ENCODE measurements at regions not wholly inside any gene's neighbourhood (a gene's known extent, or its start where the extent isn't known, plus 50 kb on each side); places are given as distances from the start of the nearest gene placed in this dataset.

GRCh38 chr1:229093238-229093540, 177.7 kb upstream of the RAB4A start:
- TF ChIP-seq CTCF (IDR thresholded peaks at IDR 0.05): no peak
- H3K36me3 Mint-ChIP-seq: no peaks in the 10 kb centered on the region

GRCh38 chr1:229093609-229094336, 177.1 kb upstream of the RAB4A start:
- no peaks in the 10 kb centered on the region for H3K79me2 ChIP-seq (ENCODE audit: insufficient read depth, low read length)
- Mint-ChIP-seq H3K36me3 (no peaks in the 10 kb centered on the region), H3K4me1 (no peaks in the 10 kb centered on the region), H3K27ac (no peak overlapping the region), H3K27me3 (ENCODE audit: low read depth in 3 of 3) (peaks cover 0 to 2% (median 0%) of the 10 kb centered on the region in 3 donors), H3K4me3 (no peak overlapping the region), H3K9me3 (peaks cover 0 to 10% (median 5%) of the 10 kb centered on the region in 7 donors)
- TF ChIP-seq CTCF (IDR thresholded peaks at IDR 0.05): no peak
- 100% methylated on average over 2 of the region's 5 CpGs for WGBS (ENCODE audit: insufficient coverage)
- no peaks in the 10 kb centered on the region for H3K27me3 ChIP-seq (ENCODE audit: control insufficient read depth in 2 of 2, insufficient read depth in 2 of 2, low read length in 2 of 2)
- no peaks in the 10 kb centered on the region for H4K20me1 ChIP-seq (ENCODE audit: insufficient read depth, low read length)
- H3K36me3 ChIP-seq (replicated peaks in 1 of 2; ENCODE audit: control insufficient read depth in 1 of 2, insufficient read depth in 2 of 2, low read length in 2 of 2): no peaks in the 10 kb centered on the region
- H2AFZ ChIP-seq (ENCODE audit: insufficient read depth, low read depth, low read length, poor library complexity, severe bottlenecking): no peak overlapping the region
- H3K27ac ChIP-seq (ENCODE audit: low read depth in 1 of 2, low read length in 2 of 2): no peak overlapping the region
- no peak overlapping the region for H3K4me3 ChIP-seq (replicated peaks in 1 of 3; ENCODE audit: low read depth in 2 of 3, low read length in 3 of 3)
- DNase-seq: no peak
- no peak overlapping the region for H3K9ac ChIP-seq (ENCODE audit: insufficient read depth, low read length, poor library complexity, severe bottlenecking)
- intact Hi-C loops (cut with micrococcal nuclease): no loop called here
- H3K4me1 ChIP-seq (ENCODE audit: control insufficient read depth in 1 of 2, insufficient read depth in 2 of 2, low read length in 2 of 2): no peaks in the 10 kb centered on the region
- H3K9me3 ChIP-seq (replicated peaks in 1 of 2; ENCODE audit: control insufficient read depth in 1 of 2, insufficient read depth in 1 of 2, low read length in 2 of 2): peaks cover 0 to 6% of the 10 kb centered on the region in 2 donors
- H3K4me2 ChIP-seq (replicated peaks; ENCODE audit: extremely low read depth, low read length, poor library complexity, severe bottlenecking): no peak overlapping the region

More at GRCh38 chr1:229093238-229093540, 177.7 kb upstream of the RAB4A start:
- intact Hi-C loops (cut with micrococcal nuclease): no loop called here
- H3K4me3 ChIP-seq (replicated peaks in 1 of 3; ENCODE audit: low read depth in 2 of 3, low read length in 3 of 3): no peak overlapping the region
- no peak overlapping the region for H2AFZ ChIP-seq (ENCODE audit: insufficient read depth, low read depth, low read length, poor library complexity, severe bottlenecking)
- no peaks in the 10 kb centered on the region for H3K4me1 ChIP-seq (ENCODE audit: control insufficient read depth in 1 of 2, insufficient read depth in 2 of 2, low read length in 2 of 2)
- Mint-ChIP-seq H3K4me1 (no peaks in the 10 kb centered on the region), H3K4me3 (no peak overlapping the region), H3K27ac (no peak overlapping the region), H3K27me3 (ENCODE audit: low read depth in 3 of 3) (peaks cover 0 to 2% (median 0%) of the 10 kb centered on the region in 3 donors), H3K9me3 (peaks cover 0 to 9% (median 5%) of the 10 kb centered on the region in 7 donors)
- H3K27ac ChIP-seq (ENCODE audit: low read depth in 1 of 2, low read length in 2 of 2): no peak overlapping the region
- DNase-seq: no peak
- no peaks in the 10 kb centered on the region for H3K79me2 ChIP-seq (ENCODE audit: insufficient read depth, low read length)
- no peak overlapping the region for H3K9ac ChIP-seq (ENCODE audit: insufficient read depth, low read length, poor library complexity, severe bottlenecking)
- no peaks in the 10 kb centered on the region for H3K27me3 ChIP-seq (ENCODE audit: control insufficient read depth in 2 of 2, insufficient read depth in 2 of 2, low read length in 2 of 2)
- no peaks in the 10 kb centered on the region for H4K20me1 ChIP-seq (ENCODE audit: insufficient read depth, low read length)
- H3K4me2 ChIP-seq (replicated peaks; ENCODE audit: extremely low read depth, low read length, poor library complexity, severe bottlenecking): no peak overlapping the region
- H3K9me3 ChIP-seq (replicated peaks in 1 of 2; ENCODE audit: control insufficient read depth in 1 of 2, insufficient read depth in 1 of 2, low read length in 2 of 2): peaks cover 0 to 6% of the 10 kb centered on the region in 2 donors
- H3K36me3 ChIP-seq (replicated peaks in 1 of 2; ENCODE audit: control insufficient read depth in 1 of 2, insufficient read depth in 2 of 2, low read length in 2 of 2): no peaks in the 10 kb centered on the region
- no CpG with 5 or more reads among the region's 2 CpGs for WGBS (ENCODE audit: insufficient coverage)

Data from CD14-positive monocyte (primary cell).